ENCODE measurements at regions not wholly inside any gene's neighbourhood (a gene's known extent, or its start where the extent isn't known, plus 50 kb on each side); places are given as distances from the start of the nearest gene placed in this dataset.

DNA sequence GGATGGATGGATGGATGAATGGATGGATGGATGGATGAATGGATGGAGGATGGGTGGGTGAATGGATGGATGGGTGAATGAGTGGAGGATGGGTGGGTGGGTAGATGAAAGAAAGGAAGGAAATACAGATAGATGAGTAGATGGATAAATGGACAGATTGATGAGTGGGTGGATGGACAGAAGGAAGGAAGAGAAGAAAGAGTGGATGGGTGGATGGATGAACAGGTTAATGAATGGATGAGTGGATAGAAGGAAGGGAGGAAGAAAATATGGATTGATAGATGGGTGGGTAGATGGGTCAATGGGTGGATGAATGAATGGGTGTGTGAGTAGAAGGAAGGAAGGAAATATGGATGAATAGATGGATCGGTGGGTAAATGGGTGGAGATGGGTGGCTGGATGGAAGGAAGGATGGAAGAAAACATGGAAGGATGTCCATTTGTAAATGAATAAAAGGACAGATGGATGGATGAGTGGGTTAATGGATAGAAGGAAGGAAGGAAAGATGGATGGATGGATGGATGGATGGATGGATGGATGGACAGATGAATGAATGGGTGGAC lies 97.3 kb upstream of the TNRC6C start (continued):
- TF ChIP-seq ATF2 (CRISPR knock-in tag; IDR thresholded peaks at IDR 0.05; ENCODE audit: borderline replicate concordance, low read depth) = no peak

GRCh38 chr17:77861981-77862645 lies 96.4 kb upstream of the TNRC6C start:
- TF ChIP-seq SMAD3 (CRISPR knock-in tag; IDR thresholded peaks at IDR 0.05; ENCODE audit: borderline replicate concordance) = no peak
- TF ChIP-seq PRRX2 (CRISPR knock-in tag; IDR thresholded peaks at IDR 0.05) = no peak
- TF ChIP-seq, protein P1, sequence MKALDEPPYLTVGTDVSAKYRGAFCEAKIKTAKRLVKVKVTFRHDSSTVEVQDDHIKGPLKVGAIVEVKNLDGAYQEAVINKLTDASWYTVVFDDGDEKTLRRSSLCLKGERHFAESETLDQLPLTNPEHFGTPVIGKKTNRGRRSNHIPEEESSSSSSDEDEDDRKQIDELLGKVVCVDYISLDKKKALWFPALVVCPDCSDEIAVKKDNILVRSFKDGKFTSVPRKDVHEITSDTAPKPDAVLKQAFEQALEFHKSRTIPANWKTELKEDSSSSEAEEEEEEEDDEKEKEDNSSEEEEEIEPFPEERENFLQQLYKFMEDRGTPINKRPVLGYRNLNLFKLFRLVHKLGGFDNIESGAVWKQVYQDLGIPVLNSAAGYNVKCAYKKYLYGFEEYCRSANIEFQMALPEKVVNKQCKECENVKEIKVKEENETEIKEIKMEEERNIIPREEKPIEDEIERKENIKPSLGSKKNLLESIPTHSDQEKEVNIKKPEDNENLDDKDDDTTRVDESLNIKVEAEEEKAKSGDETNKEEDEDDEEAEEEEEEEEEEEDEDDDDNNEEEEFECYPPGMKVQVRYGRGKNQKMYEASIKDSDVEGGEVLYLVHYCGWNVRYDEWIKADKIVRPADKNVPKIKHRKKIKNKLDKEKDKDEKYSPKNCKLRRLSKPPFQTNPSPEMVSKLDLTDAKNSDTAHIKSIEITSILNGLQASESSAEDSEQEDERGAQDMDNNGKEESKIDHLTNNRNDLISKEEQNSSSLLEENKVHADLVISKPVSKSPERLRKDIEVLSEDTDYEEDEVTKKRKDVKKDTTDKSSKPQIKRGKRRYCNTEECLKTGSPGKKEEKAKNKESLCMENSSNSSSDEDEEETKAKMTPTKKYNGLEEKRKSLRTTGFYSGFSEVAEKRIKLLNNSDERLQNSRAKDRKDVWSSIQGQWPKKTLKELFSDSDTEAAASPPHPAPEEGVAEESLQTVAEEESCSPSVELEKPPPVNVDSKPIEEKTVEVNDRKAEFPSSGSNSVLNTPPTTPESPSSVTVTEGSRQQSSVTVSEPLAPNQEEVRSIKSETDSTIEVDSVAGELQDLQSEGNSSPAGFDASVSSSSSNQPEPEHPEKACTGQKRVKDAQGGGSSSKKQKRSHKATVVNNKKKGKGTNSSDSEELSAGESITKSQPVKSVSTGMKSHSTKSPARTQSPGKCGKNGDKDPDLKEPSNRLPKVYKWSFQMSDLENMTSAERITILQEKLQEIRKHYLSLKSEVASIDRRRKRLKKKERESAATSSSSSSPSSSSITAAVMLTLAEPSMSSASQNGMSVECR (CRISPR knock-in tag; IDR thresholded peaks at IDR 0.05; ENCODE audit: borderline replicate concordance) = no peak
- no peak for TF ChIP-seq SMAD4 (CRISPR knock-in tag; IDR thresholded peaks at IDR 0.05)
- TF ChIP-seq ATF1 (CRISPR knock-in tag; IDR thresholded peaks at IDR 0.05) = no peak
- no peak for TF ChIP-seq ZNF425 (CRISPR knock-in tag; conservative IDR thresholded peaks at IDR 0.05)
- Mint-ChIP-seq H3K36me3 (no peaks in the 10 kb centered on the region), H3K4me1 (peaks cover 10% of the 10 kb centered on the region), H3K9me3 (peaks cover 10% of the 10 kb centered on the region; the same call in 1 of the 2 replicates), H3K27ac (no peak overlapping the region), H3K27me3 (ENCODE audit: low read depth) (no peaks in the 10 kb centered on the region; the same call in 1 of the 2 replicates), H3K4me3 (no peak overlapping the region)
- ChIA-PET POLR2A (no interaction called here), CTCF (interaction anchor here (1.0 kb wide), 1 partner anchor 223 kb away, joined by 3 read pairs; no protein-coding TSS in a partner anchor)
- DNase-seq (ENCODE audit: low spot score) (no peak), ATAC-seq (no peak)

- ATAC-seq (no peak), DNase-seq (ENCODE audit: low spot score) (no peak)
- Mint-ChIP-seq H3K4me1 (peaks cover 20% of the 10 kb centered on the region), H3K36me3 (no peaks in the 10 kb centered on the region), H3K27me3 (ENCODE audit: low read depth) (no peaks in the 10 kb centered on the region; the same call in 1 of the 2 replicates), H3K9me3 (peaks cover 6% of the 10 kb centered on the region; the same call in 1 of the 2 replicates), H3K4me3 (no peak overlapping the region), H3K27ac (no peak overlapping the region)
- ChIA-PET POLR2A (no interaction called here), CTCF (interaction anchor here (0.9 to 1.1 kb wide), 4 partner anchors 29 to 222 kb away, joined by 3 to 6 read pairs (median 3); no protein-coding TSS in a partner anchor)
- TF ChIP-seq, protein P2, sequence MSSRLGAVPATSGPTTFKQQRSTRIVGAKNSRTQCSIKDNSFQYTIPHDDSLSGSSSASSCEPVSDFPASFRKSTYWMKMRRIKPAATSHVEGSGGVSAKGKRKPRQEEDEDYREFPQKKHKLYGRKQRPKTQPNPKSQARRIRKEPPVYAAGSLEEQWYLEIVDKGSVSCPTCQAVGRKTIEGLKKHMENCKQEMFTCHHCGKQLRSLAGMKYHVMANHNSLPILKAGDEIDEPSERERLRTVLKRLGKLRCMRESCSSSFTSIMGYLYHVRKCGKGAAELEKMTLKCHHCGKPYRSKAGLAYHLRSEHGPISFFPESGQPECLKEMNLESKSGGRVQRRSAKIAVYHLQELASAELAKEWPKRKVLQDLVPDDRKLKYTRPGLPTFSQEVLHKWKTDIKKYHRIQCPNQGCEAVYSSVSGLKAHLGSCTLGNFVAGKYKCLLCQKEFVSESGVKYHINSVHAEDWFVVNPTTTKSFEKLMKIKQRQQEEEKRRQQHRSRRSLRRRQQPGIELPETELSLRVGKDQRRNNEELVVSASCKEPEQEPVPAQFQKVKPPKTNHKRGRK (CRISPR knock-in tag; IDR thresholded peaks at IDR 0.05; ENCODE audit: borderline replicate concordance) = no peak
- TF ChIP-seq, protein P1 (CRISPR knock-in tag; IDR thresholded peaks at IDR 0.05; ENCODE audit: borderline replicate concordance) = 0 out of 2 replicates have a peak, but pooled peaks have one; percentile 17
- TF ChIP-seq SMAD4 (CRISPR knock-in tag; IDR thresholded peaks at IDR 0.05) (no peak), ESRRA (CRISPR knock-in tag; IDR thresholded peaks at IDR 0.05; ENCODE audit: borderline replicate concordance) (no peak)
Observed at GRCh38 chr17:77862890-77863813, 95.4 kb upstream of the TNRC6C start.

All from WTC11 (cell line).